ENCODE measurements at regions not wholly inside any gene's neighbourhood (a gene's known extent, or its start where the extent isn't known, plus 50 kb on each side); places are given as distances from the start of the nearest gene placed in this dataset.

- Histone ChIP-seq H2AFZ (ENCODE audit: control insufficient read depth, low read length) (no peak overlapping the region), H3K9ac (ENCODE audit: control insufficient read depth, extremely low read depth, insufficient read depth, low read length) (no peak overlapping the region), H3K4me2 (ENCODE audit: control insufficient read depth, extremely low read depth, insufficient read depth, low read depth, low read length) (no peak overlapping the region), H3K36me3 (ENCODE audit: control insufficient read depth in 2 of 2, extremely low read depth in 1 of 2, insufficient read depth in 2 of 2, low read length in 2 of 2) (no peaks in the 10 kb centered on the region), H3K9me1 (ENCODE audit: control insufficient read depth, extremely low read depth, insufficient read depth, low read length) (no peaks in the 10 kb centered on the region), H3K79me2 (ENCODE audit: control insufficient read depth, insufficient read depth, low read length) (no peaks in the 10 kb centered on the region), H3K27ac (ENCODE audit: control insufficient read depth, insufficient read depth, low read length) (no peak overlapping the region), H4K20me1 (ENCODE audit: control insufficient read depth, extremely low read depth, insufficient read depth, low read length) (no peaks in the 10 kb centered on the region), H3K9me3 (ENCODE audit: control insufficient read depth, low read depth, low read length) (no peaks in the 10 kb centered on the region), H3K4me1 (ENCODE audit: control insufficient read depth, extremely low read depth, insufficient read depth, low read length) (no peaks in the 10 kb centered on the region), H3K27me3 (ENCODE audit: control insufficient read depth, extremely low read depth, insufficient read depth, low read length) (no peaks in the 10 kb centered on the region), H3K4me3 (ENCODE audit: control insufficient read depth in 2 of 3, extremely low read depth in 1 of 3, insufficient read depth in 2 of 3, low read depth in 1 of 3, low read length in 3 of 3) (no peak overlapping the region)
- dilution Hi-C loops (cut with MboI; ENCODE audit: extremely low pct_ligation_motif_present, low sequenced_read_pairs) = no loop called here
- no peak for TF ChIP-seq EZH2 (IDR thresholded peaks at IDR 0.05; ENCODE audit: low read length)
- no peak for TF ChIP-seq CTCF (optimal IDR thresholded peaks at IDR 0.05 in 1 of 3, IDR thresholded peaks at IDR 0.05 in 1 of 3, conservative IDR thresholded peaks at IDR 0.05 in 1 of 3; ENCODE audit: extremely low read depth in 1 of 3, insufficient read depth in 2 of 3, low read length in 3 of 3)
- no peak for DNase-seq (ENCODE audit: low read depth, low spot score)
- FAIRE-seq = no peak
These were observed 179.9 kb upstream of the GOLIM4 start for GRCh38 chr3:168275662-168276061.

- FAIRE-seq (no peak), DNase-seq (ENCODE audit: low read depth, low spot score) (no peak)
- no peak overlapping the region for H3K9ac ChIP-seq (ENCODE audit: control insufficient read depth, extremely low read depth, insufficient read depth, low read length)
- TF ChIP-seq CTCF (optimal IDR thresholded peaks at IDR 0.05 in 1 of 3, IDR thresholded peaks at IDR 0.05 in 1 of 3, conservative IDR thresholded peaks at IDR 0.05 in 1 of 3; ENCODE audit: extremely low read depth in 1 of 3, insufficient read depth in 2 of 3, low read length in 3 of 3) = no peak
- TF ChIP-seq EZH2 (IDR thresholded peaks at IDR 0.05; ENCODE audit: low read length) = no peak
- no peaks in the 10 kb centered on the region for H3K27me3 ChIP-seq (ENCODE audit: control insufficient read depth, extremely low read depth, insufficient read depth, low read length)
- no peaks in the 10 kb centered on the region for H3K9me1 ChIP-seq (ENCODE audit: control insufficient read depth, extremely low read depth, insufficient read depth, low read length)
- no peaks in the 10 kb centered on the region for H3K9me3 ChIP-seq (ENCODE audit: control insufficient read depth, low read depth, low read length)
- no peaks in the 10 kb centered on the region for H4K20me1 ChIP-seq (ENCODE audit: control insufficient read depth, extremely low read depth, insufficient read depth, low read length)
- no peak overlapping the region for H3K4me2 ChIP-seq (ENCODE audit: control insufficient read depth, extremely low read depth, insufficient read depth, low read depth, low read length)
- dilution Hi-C loops (cut with MboI; ENCODE audit: extremely low pct_ligation_motif_present, low sequenced_read_pairs) = no loop called here
- H3K4me3 ChIP-seq (ENCODE audit: control insufficient read depth in 2 of 3, extremely low read depth in 1 of 3, insufficient read depth in 2 of 3, low read depth in 1 of 3, low read length in 3 of 3) = no peak overlapping the region
- H3K79me2 ChIP-seq (ENCODE audit: control insufficient read depth, insufficient read depth, low read length) = no peaks in the 10 kb centered on the region
- no peaks in the 10 kb centered on the region for H3K36me3 ChIP-seq (ENCODE audit: control insufficient read depth in 2 of 2, extremely low read depth in 1 of 2, insufficient read depth in 2 of 2, low read length in 2 of 2)
- H3K4me1 ChIP-seq (ENCODE audit: control insufficient read depth, extremely low read depth, insufficient read depth, low read length) = no peaks in the 10 kb centered on the region
- no peak overlapping the region for H3K27ac ChIP-seq (ENCODE audit: control insufficient read depth, insufficient read depth, low read length)
- H2AFZ ChIP-seq (ENCODE audit: control insufficient read depth, low read length) = no peak overlapping the region
These were observed 178.2 kb upstream of the GOLIM4 start for GRCh38 chr3:168273917-168274316.

All from keratinocyte (primary cell).